Muscle of arm (tissue), 1 donor: ENCODE measurements at regions not wholly inside any gene's neighbourhood (a gene's known extent, or its start where the extent isn't known, plus 50 kb on each side); places are given as distances from the start of the nearest gene placed in this dataset.

Experiments used
- DNase-seq: peaks from one replicate; pipeline ENCODE4 v3.0.0-alpha.2; 2013

GRCh38 chr2:222993920-222994650 lies 57.9 kb upstream of the KCNE4 start:
- peak; percentile 90 for DNase-seq

DNA sequence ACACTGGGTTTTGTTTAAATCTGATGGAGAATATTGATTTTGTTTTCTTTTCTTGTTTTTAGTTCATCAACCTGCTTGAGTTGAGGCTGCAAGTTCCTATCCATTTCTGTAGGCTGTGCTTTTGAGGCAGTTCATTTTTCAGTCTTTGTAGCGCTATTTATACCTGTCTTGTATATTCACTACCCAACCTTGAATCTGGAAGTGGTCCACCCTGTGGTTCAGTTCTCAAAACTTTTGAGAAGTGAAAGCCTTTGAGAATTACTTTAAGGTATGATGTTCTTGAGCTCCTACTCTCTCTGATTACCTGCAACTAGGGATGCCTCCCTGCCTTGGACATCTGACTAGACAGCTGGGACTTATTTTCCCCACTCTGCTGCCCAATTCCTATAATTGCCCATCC lies 53.5 kb upstream of the KCNE4 start:
- DNase-seq, result no peak

- DNase-seq, result no peak
Observed at GRCh38 chr2:223000872-223001796, 50.9 kb upstream of the KCNE4 start.

- DNase-seq, result no peak
Observed at GRCh38 chr2:223001797-223002175, 50.2 kb upstream of the KCNE4 start.
